ENCODE measurements at regions not wholly inside any gene's neighbourhood (a gene's known extent, or its start where the extent isn't known, plus 50 kb on each side); places are given as distances from the start of the nearest gene placed in this dataset.

DNA sequence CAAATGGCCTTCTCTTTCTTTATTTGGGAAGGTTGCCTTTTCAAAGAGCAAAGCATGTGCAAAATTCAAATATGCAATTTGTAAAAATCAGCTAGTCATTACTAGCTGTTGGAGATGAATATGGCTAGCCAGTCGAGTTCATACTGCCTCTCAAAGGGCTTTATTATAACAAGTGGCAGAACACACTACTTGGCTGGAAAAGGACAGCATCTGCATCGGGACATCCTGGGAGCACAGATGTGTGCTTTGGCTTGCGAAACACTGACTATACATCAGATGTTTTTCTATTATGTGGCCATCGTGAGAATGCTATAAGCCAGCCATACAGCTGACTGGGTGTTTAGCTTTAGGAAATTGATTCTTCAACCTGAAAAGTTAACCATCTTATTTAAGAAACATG is 424.2 kb downstream of the KCTD12 start:
- Mint-ChIP-seq H3K27me3 (no peaks in the 10 kb centered on the region), H3K36me3 (no peaks in the 10 kb centered on the region), H3K9me3 (no peaks in the 10 kb centered on the region), H3K4me3 (no peak overlapping the region), H3K4me1 (ENCODE audit: low read depth) (no peaks in the 10 kb centered on the region), H3K27ac (no peak overlapping the region)
- DNase-seq, result no peak
- intact Hi-C loops (cut with micrococcal nuclease), result no loop called here
- CTCF ChIA-PET, result interaction anchor here (0.9 to 1.3 kb wide), 3 partner anchors 8 to 584 kb away, joined by 3 to 5 read pairs (median 3); no protein-coding TSS in a partner anchor
- POLR2A ChIA-PET, result no interaction called here

DNA sequence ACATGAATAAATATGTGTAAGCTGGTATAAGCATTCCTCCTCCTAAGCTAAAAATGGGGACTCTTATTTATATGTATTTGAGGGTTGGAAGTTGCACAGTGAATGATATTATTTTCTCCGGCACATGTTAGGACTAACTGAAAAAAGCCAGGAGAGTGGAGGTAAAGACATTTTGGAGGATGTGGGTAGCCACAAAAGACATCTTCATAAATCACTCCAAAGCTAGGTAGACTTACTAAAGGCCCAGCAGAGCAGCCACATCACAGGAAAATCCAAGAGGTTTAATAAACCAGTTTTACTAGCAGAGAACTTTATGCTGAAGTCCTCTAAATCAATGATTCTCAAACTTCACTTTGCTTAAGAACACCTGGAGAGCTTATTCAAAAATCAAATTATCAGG is 424.7 kb downstream of the KCTD12 start:
- no peaks in the 10 kb centered on the region for H3K36me3 Mint-ChIP-seq
- no peak overlapping the region for H3K27ac Mint-ChIP-seq
- no peak for DNase-seq
- no peaks in the 10 kb centered on the region for H3K9me3 Mint-ChIP-seq
- H3K4me3 Mint-ChIP-seq, result no peak overlapping the region
- CTCF ChIA-PET, result interaction anchor here (1.1 to 1.3 kb wide), 2 partner anchors 9 to 12 kb away, joined by 3 to 5 read pairs; no protein-coding TSS in a partner anchor
- H3K27me3 Mint-ChIP-seq, result no peaks in the 10 kb centered on the region
- no peaks in the 10 kb centered on the region for H3K4me1 Mint-ChIP-seq (ENCODE audit: low read depth)
- POLR2A ChIA-PET, result no interaction called here
- intact Hi-C loops (cut with micrococcal nuclease), result no loop called here

DNA sequence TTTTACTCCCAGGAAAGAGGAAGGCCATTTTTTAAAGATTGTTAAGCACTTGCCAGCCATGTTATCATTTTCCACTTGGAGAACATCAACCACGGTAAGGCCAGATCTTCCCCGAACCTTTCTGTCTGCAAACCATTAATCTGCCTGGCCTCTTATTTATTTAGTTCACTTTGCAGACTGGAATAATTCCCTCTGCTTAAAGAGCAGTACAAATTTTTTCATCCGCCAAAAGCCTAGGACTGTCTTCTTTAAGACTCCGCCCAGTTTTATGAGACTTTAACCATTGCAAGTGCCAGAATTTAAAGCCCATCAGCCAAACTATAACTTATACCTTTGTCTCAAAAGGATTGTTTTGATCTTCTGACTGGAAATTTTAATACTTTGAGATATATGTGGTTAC is 426.3 kb downstream of the KCTD12 start:
- Mint-ChIP-seq H3K4me3 (no peak overlapping the region), H3K27me3 (no peaks in the 10 kb centered on the region), H3K4me1 (ENCODE audit: low read depth) (no peaks in the 10 kb centered on the region), H3K9me3 (no peaks in the 10 kb centered on the region), H3K36me3 (no peaks in the 10 kb centered on the region), H3K27ac (no peak overlapping the region)
- POLR2A ChIA-PET, result no interaction called here
- no peak for DNase-seq
- intact Hi-C loops (cut with micrococcal nuclease), result no loop called here
- CTCF ChIA-PET, result no interaction called here

- Mint-ChIP-seq H3K9me3 (peaks cover 20% of the 10 kb centered on the region), H3K4me3 (no peak overlapping the region), H3K36me3 (no peaks in the 10 kb centered on the region), H3K4me1 (ENCODE audit: low read depth) (no peaks in the 10 kb centered on the region), H3K27me3 (peaks cover 2% of the 10 kb centered on the region), H3K27ac (no peak overlapping the region)
- intact Hi-C loops (cut with micrococcal nuclease), result no loop called here
- ChIA-PET POLR2A (no interaction called here), CTCF (no interaction called here)
- no peak for DNase-seq
These were observed 430.2 kb downstream of the KCTD12 start for GRCh38 chr13:76455960-76456359.

- Mint-ChIP-seq H3K9me3 (peaks cover 20% of the 10 kb centered on the region), H3K4me1 (ENCODE audit: low read depth) (no peaks in the 10 kb centered on the region), H3K27ac (no peak overlapping the region), H3K36me3 (no peaks in the 10 kb centered on the region), H3K27me3 (peaks cover 2% of the 10 kb centered on the region), H3K4me3 (no peak overlapping the region)
- intact Hi-C loops (cut with micrococcal nuclease), result no loop called here
- ChIA-PET CTCF (no interaction called here), POLR2A (no interaction called here)
- DNase-seq, result no peak
These were observed 431.2 kb downstream of the KCTD12 start for GRCh38 chr13:76454991-76455390.

GRCh38 chr13:76449716-76450115 is 436.5 kb downstream of the KCTD12 start:
- no peak for DNase-seq
- no peaks in the 10 kb centered on the region for H3K36me3 Mint-ChIP-seq
- CTCF ChIA-PET, result no interaction called here

GRCh38 chr13:76446191-76446590 is 440.0 kb downstream of the KCTD12 start:
- no peak overlapping the region for H3K27ac Mint-ChIP-seq
- no peaks in the 10 kb centered on the region for H3K4me1 Mint-ChIP-seq (ENCODE audit: low read depth)
- no peaks in the 10 kb centered on the region for H3K9me3 Mint-ChIP-seq
- no peak for DNase-seq
- intact Hi-C loops (cut with micrococcal nuclease), result no loop called here
- H3K4me3 Mint-ChIP-seq, result no peak overlapping the region
- H3K36me3 Mint-ChIP-seq, result no peaks in the 10 kb centered on the region
- H3K27me3 Mint-ChIP-seq, result peaks cover 8% of the 10 kb centered on the region
- ChIA-PET POLR2A (no interaction called here), CTCF (no interaction called here)

More at GRCh38 chr13:76449716-76450115, 436.5 kb downstream of the KCTD12 start:
- POLR2A ChIA-PET, result no interaction called here
- no peak overlapping the region for H3K4me3 Mint-ChIP-seq
- no peaks in the 10 kb centered on the region for H3K4me1 Mint-ChIP-seq (ENCODE audit: low read depth)
- H3K27ac Mint-ChIP-seq, result no peak overlapping the region
- H3K27me3 Mint-ChIP-seq, result peaks cover 10% of the 10 kb centered on the region
- intact Hi-C loops (cut with micrococcal nuclease), result no loop called here
- H3K9me3 Mint-ChIP-seq, result peaks cover 20% of the 10 kb centered on the region

DNA sequence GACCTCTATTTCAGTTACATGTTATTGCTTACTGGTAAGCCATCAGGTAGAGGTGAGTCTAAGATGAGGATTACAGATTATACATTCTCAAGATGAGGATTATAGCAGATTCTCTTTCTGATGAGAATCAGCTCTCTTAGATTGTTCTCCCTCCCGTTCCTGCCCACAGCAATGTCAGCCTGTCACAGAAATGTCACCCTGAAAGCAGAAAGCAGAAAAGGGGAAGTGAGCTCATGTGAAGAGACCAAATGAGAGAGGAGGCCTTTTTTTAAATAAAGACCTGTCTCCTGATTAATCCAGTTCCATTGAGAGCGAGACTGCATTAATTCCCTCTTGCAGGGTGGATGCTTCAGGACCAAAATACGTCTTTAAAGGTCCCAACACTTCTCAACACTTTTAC is 445.6 kb downstream of the KCTD12 start:
- Mint-ChIP-seq H3K4me1 (ENCODE audit: low read depth) (no peaks in the 10 kb centered on the region), H3K36me3 (no peaks in the 10 kb centered on the region), H3K9me3 (no peaks in the 10 kb centered on the region), H3K27ac (no peak overlapping the region), H3K4me3 (no peak overlapping the region), H3K27me3 (peaks cover 3% of the 10 kb centered on the region)
- intact Hi-C loops (cut with micrococcal nuclease), result no loop called here
- no peak for DNase-seq
- CTCF ChIA-PET, result no interaction called here
- POLR2A ChIA-PET, result no interaction called here

DNA sequence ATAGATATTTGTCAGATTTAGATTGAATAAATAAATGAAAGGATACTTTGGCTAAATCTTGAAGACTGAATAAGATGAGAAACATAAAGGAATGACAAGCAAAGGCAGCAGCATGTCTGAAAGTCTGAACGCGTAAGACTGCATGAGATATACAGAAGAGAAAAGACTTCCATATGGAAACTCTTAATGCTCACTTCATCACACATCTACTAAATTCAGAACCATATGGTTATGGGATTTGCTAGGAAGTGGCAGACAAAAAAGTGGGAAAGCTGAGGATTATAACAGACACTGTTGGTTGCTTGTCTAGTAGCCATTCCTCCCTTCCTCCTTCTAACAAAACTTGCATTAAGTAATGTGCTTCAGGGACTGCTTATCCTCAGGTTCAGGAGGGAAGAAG is 446.7 kb downstream of the KCTD12 start:
- POLR2A ChIA-PET, result no interaction called here
- Mint-ChIP-seq H3K9me3 (no peaks in the 10 kb centered on the region), H3K36me3 (no peaks in the 10 kb centered on the region), H3K4me1 (ENCODE audit: low read depth) (no peaks in the 10 kb centered on the region), H3K4me3 (no peak overlapping the region), H3K27me3 (no peaks in the 10 kb centered on the region), H3K27ac (no peak overlapping the region)
- CTCF ChIA-PET, result no interaction called here
- DNase-seq, result no peak
- intact Hi-C loops (cut with micrococcal nuclease), result no loop called here

DNA sequence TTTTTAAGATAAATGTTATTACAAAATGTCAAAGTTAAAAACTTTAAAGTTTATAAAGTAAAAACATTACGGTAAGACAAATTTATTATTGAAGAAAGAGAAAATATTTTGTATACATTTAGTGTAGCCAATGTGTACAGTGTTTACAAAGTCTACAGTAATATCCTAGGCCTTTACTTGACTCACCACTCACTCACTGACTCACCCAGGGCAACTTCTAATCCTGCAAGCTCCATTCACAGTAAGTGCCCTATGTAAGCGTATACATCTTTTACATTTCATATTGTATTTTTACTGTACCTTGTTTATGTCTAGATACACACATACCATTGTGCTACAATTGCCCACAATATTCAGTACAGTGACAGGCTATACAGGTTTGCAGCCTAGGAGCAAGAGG is 448.2 kb downstream of the KCTD12 start:
- Mint-ChIP-seq H3K4me1 (ENCODE audit: low read depth) (no peaks in the 10 kb centered on the region), H3K9me3 (no peaks in the 10 kb centered on the region), H3K36me3 (no peaks in the 10 kb centered on the region), H3K27me3 (no peaks in the 10 kb centered on the region), H3K27ac (no peak overlapping the region), H3K4me3 (no peak overlapping the region)
- no peak for DNase-seq
- CTCF ChIA-PET, result no interaction called here
- POLR2A ChIA-PET, result no interaction called here
- intact Hi-C loops (cut with micrococcal nuclease), result no loop called here

- H3K9me3 Mint-ChIP-seq, result no peaks in the 10 kb centered on the region
- intact Hi-C loops (cut with micrococcal nuclease), result no loop called here
- no peaks in the 10 kb centered on the region for H3K4me1 Mint-ChIP-seq (ENCODE audit: low read depth)
- no peak overlapping the region for H3K27ac Mint-ChIP-seq
- no peak overlapping the region for H3K4me3 Mint-ChIP-seq
- CTCF ChIA-PET, result no interaction called here
- POLR2A ChIA-PET, result no interaction called here
- DNase-seq, result no peak
- no peaks in the 10 kb centered on the region for H3K36me3 Mint-ChIP-seq
- H3K27me3 Mint-ChIP-seq, result no peaks in the 10 kb centered on the region
These were observed 460.3 kb downstream of the KCTD12 start for GRCh38 chr13:76425935-76426334.

- H3K27ac Mint-ChIP-seq, result no peak overlapping the region
- intact Hi-C loops (cut with micrococcal nuclease), result no loop called here
- H3K4me1 Mint-ChIP-seq (ENCODE audit: low read depth), result no peaks in the 10 kb centered on the region
- H3K27me3 Mint-ChIP-seq, result no peaks in the 10 kb centered on the region
- H3K9me3 Mint-ChIP-seq, result no peaks in the 10 kb centered on the region
- CTCF ChIA-PET, result no interaction called here
- POLR2A ChIA-PET, result no interaction called here
- H3K36me3 Mint-ChIP-seq, result no peaks in the 10 kb centered on the region
- no peak overlapping the region for H3K4me3 Mint-ChIP-seq
- DNase-seq, result no peak
These were observed 465.2 kb downstream of the KCTD12 start for GRCh38 chr13:76421011-76421410.

GRCh38 chr13:76418404-76418803 is 467.8 kb downstream of the KCTD12 start:
- H3K27ac Mint-ChIP-seq, result no peak overlapping the region
- POLR2A ChIA-PET, result no interaction called here
- H3K4me3 Mint-ChIP-seq, result no peak overlapping the region
- H3K9me3 Mint-ChIP-seq, result no peaks in the 10 kb centered on the region
- H3K36me3 Mint-ChIP-seq, result no peaks in the 10 kb centered on the region
- H3K4me1 Mint-ChIP-seq (ENCODE audit: low read depth), result no peaks in the 10 kb centered on the region
- CTCF ChIA-PET, result no interaction called here
- no peaks in the 10 kb centered on the region for H3K27me3 Mint-ChIP-seq
- DNase-seq, result no peak
- intact Hi-C loops (cut with micrococcal nuclease), result no loop called here

- Mint-ChIP-seq H3K36me3 (no peaks in the 10 kb centered on the region), H3K9me3 (no peaks in the 10 kb centered on the region), H3K27me3 (no peaks in the 10 kb centered on the region), H3K4me1 (ENCODE audit: low read depth) (no peaks in the 10 kb centered on the region), H3K27ac (no peak overlapping the region), H3K4me3 (no peak overlapping the region)
- CTCF ChIA-PET, result no interaction called here
- no peak for DNase-seq
- intact Hi-C loops (cut with micrococcal nuclease), result no loop called here
- POLR2A ChIA-PET, result no interaction called here
These were observed 471.9 kb downstream of the KCTD12 start for GRCh38 chr13:76414320-76414719.
